ENCODE measurements at regions not wholly inside any gene's neighbourhood (a gene's known extent, or its start where the extent isn't known, plus 50 kb on each side); places are given as distances from the start of the nearest gene placed in this dataset.

DNA sequence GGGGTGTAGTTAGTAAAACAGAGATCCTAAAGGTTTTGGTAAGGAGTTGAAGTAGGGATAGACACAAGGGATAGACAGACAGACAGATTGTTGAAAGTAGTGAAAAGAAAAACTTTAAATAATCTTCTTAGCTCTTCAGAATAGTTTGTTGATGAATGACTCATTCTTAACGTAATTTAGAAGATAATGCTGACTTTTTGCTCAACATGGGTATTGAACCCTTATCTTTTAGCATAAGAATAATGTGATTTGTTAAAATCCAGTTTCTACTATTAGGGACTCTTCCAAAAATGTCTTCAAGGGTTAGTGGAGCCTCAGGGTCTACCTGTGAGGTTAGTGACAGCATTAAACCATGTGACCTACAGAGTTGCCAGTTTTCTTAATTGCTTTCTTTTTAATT lies 411.2 kb downstream of the ETV1 start:
- TF ChIP-seq CTCF (IDR thresholded peaks at IDR 0.05) (no peak), POLR2A (IDR thresholded peaks at IDR 0.05) (no peak)
